Stimulated activated naive CD4-positive, alpha-beta T cell (primary cell): ENCODE measurements at regions not wholly inside any gene's neighbourhood (a gene's known extent, or its start where the extent isn't known, plus 50 kb on each side); places are given as distances from the start of the nearest gene placed in this dataset.

ENCODE experiments used
- DNase-seq, 6 experiments: peaks; one replicate each; lab custom pipeline; 2025; lab: John Stamatoyannopoulos, UW

- no peak for DNase-seq
Observed at GRCh38 chr6:134866563-134866962, 83.3 kb downstream of the ALDH8A1 start.

- no peak for DNase-seq
Observed at GRCh38 chr6:134864558-134864957, 85.3 kb downstream of the ALDH8A1 start.

- DNase-seq: no peak
Observed at GRCh38 chr6:134863763-134864510, 86.0 kb downstream of the ALDH8A1 start.

- DNase-seq: no peak
Observed at GRCh38 chr6:134854366-134854765, 95.5 kb downstream of the ALDH8A1 start.

- no peak for DNase-seq
Observed at GRCh38 chr6:134853111-134854055, 96.5 kb downstream of the ALDH8A1 start.

- no peak for DNase-seq
Observed at GRCh38 chr6:134851548-134851947, 98.4 kb downstream of the ALDH8A1 start.

GRCh38 chr6:134850721-134851305 is 99.1 kb downstream of the ALDH8A1 start:
- no peak for DNase-seq

- DNase-seq: no peak
Observed at GRCh38 chr6:134849920-134850447, 99.9 kb downstream of the ALDH8A1 start.

GRCh38 chr6:134848076-134848475 is 101.8 kb downstream of the ALDH8A1 start:
- DNase-seq: no peak

- DNase-seq: no peak
Observed at GRCh38 chr6:134846865-134847264, 103.0 kb downstream of the ALDH8A1 start.

- DNase-seq: no peak
Observed at GRCh38 chr6:134846031-134846430, 103.9 kb downstream of the ALDH8A1 start.

- DNase-seq: no peak
Observed at GRCh38 chr6:134844120-134844519, 105.8 kb downstream of the ALDH8A1 start.

GRCh38 chr6:134840086-134840867 is 109.6 kb downstream of the ALDH8A1 start:
- DNase-seq: no peak

GRCh38 chr6:134835993-134836392 is 113.9 kb downstream of the ALDH8A1 start:
- no peak for DNase-seq

- no peak for DNase-seq
Observed at GRCh38 chr6:134830940-134831339, 119.0 kb downstream of the ALDH8A1 start.

GRCh38 chr6:134830194-134830593 is 119.7 kb downstream of the ALDH8A1 start:
- no peak for DNase-seq

- no peak for DNase-seq
Observed at GRCh38 chr6:134828641-134829040, 121.3 kb downstream of the ALDH8A1 start.

- no peak for DNase-seq
Observed at GRCh38 chr6:134826889-134827737, 122.8 kb downstream of the ALDH8A1 start.

GRCh38 chr6:134823710-134824034 is 126.2 kb downstream of the ALDH8A1 start:
- DNase-seq: no peak

- peak in 3 of 6 experiments; percentile 18 to 54 (median 48) for DNase-seq
Observed at GRCh38 chr6:134822920-134823709, 126.8 kb downstream of the ALDH8A1 start.
